Thyroid gland (tissue), 4 donors: ENCODE measurements at regions not wholly inside any gene's neighbourhood (a gene's known extent, or its start where the extent isn't known, plus 50 kb on each side); places are given as distances from the start of the nearest gene placed in this dataset.

Experiments used
- DNase-seq, 2 donors: peaks; one replicate each; pipeline ENCODE4 v3.0.0-alpha.2; 2019
- H3K27ac ChIP-seq, 3 donors: fragments of 200-600 bp; sonication (generic); 1 replicate in 2 of 3; 2 replicates in 1 of 3; pipeline ENCODE4 v1.5.1; 2016 to 2019; ENCODE audit warnings: mild to moderate bottlenecking in 1 of 3, moderate library complexity in 1 of 3
- H3K27me3 ChIP-seq: fragments of 200-600 bp; sonication (generic); one replicate; pipeline ENCODE4 v1.5.1; 2019
- H3K36me3 ChIP-seq, 2 donors: fragments of 200-600 bp; sonication (generic); one replicate each; pipeline ENCODE4 v1.5.1; 2016 to 2019
- H3K4me1 ChIP-seq, 2 donors: fragments of 200-600 bp; sonication (generic); one replicate each; pipeline ENCODE4 v1.5.1; 2017 to 2019
- H3K4me3 ChIP-seq, 3 donors: fragments of 200-600 bp; sonication (generic); replicated peaks in 1 of 3; 1 replicate in 2 of 3; 2 replicates in 1 of 3; pipeline ENCODE4 v1.5.1; 2016; ENCODE audit warnings: mild to moderate bottlenecking in 1 of 3
- H3K9me3 ChIP-seq: fragments of 200-600 bp; sonication (generic); one replicate; pipeline ENCODE4 v1.5.1; 2017
- CTCF ChIP-seq, 6 experiments: fragments of 200-600 bp in 3 of 6; fragments of 450-650 bp in 3 of 6; sonication (generic) in 3 of 6; IDR thresholded peaks; one replicate each; pipeline ENCODE4 v1.5.1; 2016 to 2019; ENCODE audit warnings: antibody characterized with exemption in 6 of 6, mild to moderate bottlenecking in 2 of 6, inconsistent platforms in 1 of 6, moderate library complexity in 1 of 6
- POLR2A ChIP-seq, 2 donors: fragments of 450-650 bp; IDR thresholded peaks; one replicate each; pipeline ENCODE4 v1.6.1; 2017; ENCODE audit warnings: antibody characterized with exemption in 2 of 2, mild to moderate bottlenecking in 2 of 2, moderate library complexity in 1 of 2
- WGBS, 2 donors: methylation state at CpG; one replicate each; pipeline ENCODE4 v1.1.5; 2017; 5-methylcytosine and 5-hydroxymethylcytosine counted together
- intact Hi-C: fragments of 100-400 bp; cut with DNase I; formaldehyde crosslinking; loops from one replicate; pipeline ENCODE4 v1.15.1; 2023

- intact Hi-C loops = no loop called here
- Histone ChIP-seq H3K27me3 (no peaks in the 10 kb centered on the region), H3K36me3 (no peaks in the 10 kb centered on the region), H3K4me1 (no peaks in the 10 kb centered on the region), H3K4me3 (no peak overlapping the region), H3K27ac (no peak overlapping the region), H3K9me3 (no peaks in the 10 kb centered on the region)
- no peak for DNase-seq
- 95 to 96% methylated on average over 4 of the region's 4 CpGs for WGBS, 2 donors
- TF ChIP-seq POLR2A (IDR thresholded peaks at IDR 0.05) (no peak), CTCF (IDR thresholded peaks at IDR 0.05) (no peak)
Observed at GRCh38 chr6:71028877-71029252, 72.0 kb upstream of the B3GAT2 start.

- no peaks in the 10 kb centered on the region for H3K27me3 ChIP-seq
- TF ChIP-seq CTCF (IDR thresholded peaks at IDR 0.05) (no peak), POLR2A (IDR thresholded peaks at IDR 0.05) (no peak)
- intact Hi-C loops = no loop called here
- no peak overlapping the region for H3K27ac ChIP-seq
- no peak for DNase-seq
- H3K9me3 ChIP-seq = no peaks in the 10 kb centered on the region
- no peaks in the 10 kb centered on the region for H3K4me1 ChIP-seq
- H3K36me3 ChIP-seq = no peaks in the 10 kb centered on the region
- no peak overlapping the region for H3K4me3 ChIP-seq
Observed at GRCh38 chr6:71029555-71029954, 72.7 kb upstream of the B3GAT2 start.

DNA sequence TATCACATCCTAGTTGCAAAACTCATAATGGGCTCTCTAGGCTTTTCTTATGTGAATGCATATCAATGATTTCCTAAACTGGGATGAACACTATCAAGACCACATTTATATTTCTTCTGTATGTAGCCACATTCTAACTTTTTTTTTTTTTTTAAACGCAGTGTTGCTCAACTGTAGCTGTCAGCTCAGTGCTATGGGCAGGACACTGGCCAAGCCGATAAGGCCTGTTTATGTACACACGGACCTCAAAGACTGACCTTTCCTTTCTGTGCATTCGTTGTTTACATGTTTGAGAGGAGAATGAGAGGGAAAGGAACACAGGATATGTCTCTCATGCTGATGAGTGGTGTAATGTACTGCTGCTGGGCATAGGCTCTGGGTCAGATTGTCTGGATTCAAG is 75.1 kb upstream of the B3GAT2 start:
- DNase-seq = no peak
- intact Hi-C loops = no loop called here
- TF ChIP-seq CTCF (IDR thresholded peaks at IDR 0.05) (no peak), POLR2A (IDR thresholded peaks at IDR 0.05) (no peak)
- Histone ChIP-seq H3K4me3 (no peak overlapping the region), H3K36me3 (no peaks in the 10 kb centered on the region), H3K4me1 (no peaks in the 10 kb centered on the region), H3K9me3 (no peaks in the 10 kb centered on the region), H3K27me3 (no peaks in the 10 kb centered on the region), H3K27ac (no peak overlapping the region)
- WGBS, 2 donors = 52 to 53% methylated on average over 4 of the region's 4 CpGs

GRCh38 chr6:71033171-71033570 is 76.3 kb upstream of the B3GAT2 start:
- 89 to 98% methylated on average over 1 of the region's 1 CpG for WGBS, 2 donors
- Histone ChIP-seq H3K27ac (no peak overlapping the region), H3K4me3 (no peak overlapping the region), H3K9me3 (no peaks in the 10 kb centered on the region), H3K27me3 (no peaks in the 10 kb centered on the region), H3K36me3 (no peaks in the 10 kb centered on the region), H3K4me1 (no peaks in the 10 kb centered on the region)
- no peak for TF ChIP-seq CTCF (IDR thresholded peaks at IDR 0.05)
- TF ChIP-seq POLR2A (IDR thresholded peaks at IDR 0.05) = no peak
- intact Hi-C loops = no loop called here
- no peak for DNase-seq

GRCh38 chr6:71033890-71034289 is 77.0 kb upstream of the B3GAT2 start:
- no peaks in the 10 kb centered on the region for H3K4me1 ChIP-seq
- H3K36me3 ChIP-seq = no peaks in the 10 kb centered on the region
- no peak for DNase-seq
- intact Hi-C loops = no loop called here
- no peak overlapping the region for H3K4me3 ChIP-seq
- no peak overlapping the region for H3K27ac ChIP-seq
- H3K27me3 ChIP-seq = no peaks in the 10 kb centered on the region
- 48 to 70% methylated on average over 4 of the region's 4 CpGs for WGBS, 2 donors
- H3K9me3 ChIP-seq = no peaks in the 10 kb centered on the region
- TF ChIP-seq CTCF (IDR thresholded peaks at IDR 0.05) (no peak), POLR2A (IDR thresholded peaks at IDR 0.05) (no peak)
